Transverse colon (tissue), 4 donors: ENCODE measurements at regions not wholly inside any gene's neighbourhood (a gene's known extent, or its start where the extent isn't known, plus 50 kb on each side); places are given as distances from the start of the nearest gene placed in this dataset.

Experiments
- DNase-seq: peaks from one replicate; pipeline ENCODE4 v3.0.0-alpha.2; 2019
- H3K27ac ChIP-seq, 4 donors: fragments of 200-600 bp; sonication (generic); 2 replicates each; pipeline ENCODE4 v1.5.1; 2016 to 2018; ENCODE audit warnings: inconsistent platforms in 4 of 4
- H3K27me3 ChIP-seq: fragments of 200-600 bp; sonication (generic); 2 replicates; pipeline ENCODE4 v1.5.1; 2017; ENCODE audit warnings: inconsistent platforms
- H3K36me3 ChIP-seq, 4 donors: fragments of 200-600 bp; sonication (generic); 2 replicates each; pipeline ENCODE4 v1.5.1; 2017 to 2019; ENCODE audit warnings: inconsistent platforms in 4 of 4
- H3K4me1 ChIP-seq, 4 donors: fragments of 200-600 bp; sonication (generic); 2 replicates each; pipeline ENCODE4 v1.5.1; 2017 to 2020; ENCODE audit warnings: inconsistent platforms in 4 of 4
- H3K4me3 ChIP-seq, 4 donors: fragments of 200-600 bp; sonication (generic); 1 replicate in 1 of 4; 2 replicates in 3 of 4; pipeline versions ENCODE4 v1.5.1 to v1.6.1; 2017 to 2019; ENCODE audit warnings: inconsistent platforms in 4 of 4
- H3K9me3 ChIP-seq, 2 donors: fragments of 200-600 bp; sonication (generic); 2 replicates each; pipeline ENCODE4 v1.5.1; 2017 to 2019; ENCODE audit warnings: inconsistent platforms in 2 of 2
- EP300 ChIP-seq: sonication (generic); formaldehyde crosslinking; IDR thresholded peaks from one replicate; pipeline ENCODE4 v1.6.1; 2017; ENCODE audit warnings: antibody characterized with exemption, low read depth
- POLR2A ChIP-seq: fragments of 450-650 bp; IDR thresholded peaks from one replicate; pipeline ENCODE4 v1.6.1; 2016; ENCODE audit warnings: antibody characterized with exemption, mild to moderate bottlenecking, moderate library complexity
- POLR2AphosphoS5 ChIP-seq, 3 donors: sonication (generic); formaldehyde crosslinking; IDR thresholded peaks; one replicate each; pipeline ENCODE4 v1.6.1; 2016; ENCODE audit warnings: antibody characterized with exemption in 3 of 3
- WGBS, 2 donors: methylation state at CpG; one replicate each; pipeline ENCODE4 v1.1.5; 2018; ENCODE audit warnings: low coverage in 1 of 2; 5-methylcytosine and 5-hydroxymethylcytosine counted together
- in situ Hi-C, 4 donors: fragments of 200-750 bp; cut with MboI; loops; one replicate each; pipeline versions ENCODE4 v1.15.0 to v1.15.1; 2017; ENCODE audit warnings: low sequenced_read_pairs in 3 of 4, low pct_ligation_motif_present in 1 of 4, low pct_unique_long_range_greater_than_20kb in 1 of 4
- intact Hi-C: fragments of 100-400 bp; cut with DNase I; formaldehyde crosslinking; loops from one replicate; pipeline ENCODE4 v1.15.1; 2023; ENCODE audit warnings: low total_unique reads
- TF ChIP-seq, protein P1 (sequence below), 5 experiments: fragments of 200-600 bp in 3 of 5; fragments of 450-650 bp in 2 of 5; sonication (generic) in 3 of 5; IDR thresholded peaks; 1 replicate in 2 of 5; 2 replicates in 3 of 5; pipeline ENCODE4 v1.5.1; 2016 to 2017; ENCODE audit warnings: antibody characterized with exemption in 5 of 5, inconsistent platforms in 3 of 5, mild to moderate bottlenecking in 2 of 5, moderate library complexity in 1 of 5

DNA sequence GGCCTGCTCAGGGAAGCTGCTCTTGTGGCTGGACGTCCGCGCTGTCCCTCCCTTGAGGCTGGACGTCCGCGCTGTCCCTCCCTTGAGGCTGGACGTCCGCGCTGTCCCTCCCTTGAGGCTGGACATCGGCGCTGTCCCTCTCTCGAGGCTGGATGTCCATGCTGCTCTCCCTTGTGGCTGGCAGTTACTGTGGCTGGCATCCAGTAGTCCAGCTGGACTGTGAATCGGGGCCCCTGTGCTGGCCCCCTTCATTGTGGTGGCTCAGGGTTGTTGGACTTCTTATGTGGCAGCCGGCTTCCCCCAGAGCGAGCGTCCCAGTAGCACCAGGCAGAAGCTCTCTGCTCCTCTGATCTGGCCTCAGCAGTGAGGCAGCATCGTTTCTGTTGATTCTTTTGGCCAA is 141.5 kb downstream of the IRF8 start:
- no peaks in the 10 kb centered on the region for H3K9me3 ChIP-seq
- DNase-seq, result no peak
- H3K27me3 ChIP-seq, result no peaks in the 10 kb centered on the region
- WGBS, 2 donors, result 80 to 83% methylated on average over 9 to 11 of the region's 17 CpGs
- intact Hi-C loops (no loop called here), in situ Hi-C loops (no loop called here)
- TF ChIP-seq POLR2AphosphoS5 (IDR thresholded peaks at IDR 0.05) (no peak), EP300 (no peak), POLR2A (no peak)
- TF ChIP-seq, protein P1, sequence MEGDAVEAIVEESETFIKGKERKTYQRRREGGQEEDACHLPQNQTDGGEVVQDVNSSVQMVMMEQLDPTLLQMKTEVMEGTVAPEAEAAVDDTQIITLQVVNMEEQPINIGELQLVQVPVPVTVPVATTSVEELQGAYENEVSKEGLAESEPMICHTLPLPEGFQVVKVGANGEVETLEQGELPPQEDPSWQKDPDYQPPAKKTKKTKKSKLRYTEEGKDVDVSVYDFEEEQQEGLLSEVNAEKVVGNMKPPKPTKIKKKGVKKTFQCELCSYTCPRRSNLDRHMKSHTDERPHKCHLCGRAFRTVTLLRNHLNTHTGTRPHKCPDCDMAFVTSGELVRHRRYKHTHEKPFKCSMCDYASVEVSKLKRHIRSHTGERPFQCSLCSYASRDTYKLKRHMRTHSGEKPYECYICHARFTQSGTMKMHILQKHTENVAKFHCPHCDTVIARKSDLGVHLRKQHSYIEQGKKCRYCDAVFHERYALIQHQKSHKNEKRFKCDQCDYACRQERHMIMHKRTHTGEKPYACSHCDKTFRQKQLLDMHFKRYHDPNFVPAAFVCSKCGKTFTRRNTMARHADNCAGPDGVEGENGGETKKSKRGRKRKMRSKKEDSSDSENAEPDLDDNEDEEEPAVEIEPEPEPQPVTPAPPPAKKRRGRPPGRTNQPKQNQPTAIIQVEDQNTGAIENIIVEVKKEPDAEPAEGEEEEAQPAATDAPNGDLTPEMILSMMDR (IDR thresholded peaks at IDR 0.05), result no peak
- H3K4me3 ChIP-seq, result no peak overlapping the region
- H3K36me3 ChIP-seq, result no peaks in the 10 kb centered on the region
- peaks cover 0 to 9% (median 2%) of the 10 kb centered on the region in 4 donors for H3K4me1 ChIP-seq
- no peak overlapping the region for H3K27ac ChIP-seq

DNA sequence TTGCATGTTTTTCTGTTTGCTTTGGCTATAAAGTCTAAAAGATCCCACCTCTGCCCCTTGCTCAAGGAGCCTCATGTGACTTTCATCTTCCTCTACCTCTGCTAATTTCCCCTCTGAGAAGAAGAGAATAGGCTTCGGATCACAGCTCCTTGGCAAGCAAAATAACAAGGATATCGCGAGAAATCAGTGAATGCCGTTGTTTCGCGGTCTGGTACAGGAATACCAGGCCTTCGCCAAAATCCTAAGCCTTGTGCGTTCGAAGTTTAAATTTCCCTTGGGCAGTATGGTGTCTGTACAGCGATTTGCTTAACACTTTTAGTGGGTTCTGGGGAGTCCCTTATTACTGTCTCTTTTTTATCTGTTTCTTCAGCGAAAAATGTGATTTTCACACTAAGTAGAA is 142.3 kb downstream of the IRF8 start:
- in situ Hi-C loops, result no loop called here
- Histone ChIP-seq H3K36me3 (no peaks in the 10 kb centered on the region), H3K9me3 (no peaks in the 10 kb centered on the region), H3K27ac (no peak overlapping the region), H3K4me1 (peaks cover 0 to 9% (median 2%) of the 10 kb centered on the region in 4 donors), H3K27me3 (no peaks in the 10 kb centered on the region), H3K4me3 (no peak overlapping the region)
- 94% methylated on average over 9 to 11 of the region's 11 CpGs for WGBS, 2 donors
- intact Hi-C loops, result no loop called here
- TF ChIP-seq POLR2A (no peak), POLR2AphosphoS5 (IDR thresholded peaks at IDR 0.05) (no peak), EP300 (no peak)
- TF ChIP-seq, protein P1 (IDR thresholded peaks at IDR 0.05), result no peak
- DNase-seq, result no peak

DNA sequence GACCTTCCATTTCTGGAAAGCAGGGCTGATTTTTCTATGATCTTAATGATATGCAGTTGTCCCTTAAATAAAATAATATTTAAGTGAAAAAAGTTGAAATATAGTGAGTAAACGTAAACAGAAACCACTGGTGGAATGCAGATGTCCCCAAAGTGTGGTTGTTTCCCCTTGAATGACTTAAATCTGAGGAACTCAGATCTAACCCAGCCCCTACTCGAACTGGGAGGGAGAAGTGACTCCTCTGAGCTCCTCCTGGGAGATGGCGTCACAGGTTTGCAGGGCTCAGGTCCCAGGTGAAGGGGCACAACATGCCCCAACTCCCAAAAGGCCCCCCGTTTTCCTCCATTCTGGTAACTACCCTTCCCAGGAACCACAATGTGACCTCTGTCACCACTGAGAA is 142.8 kb downstream of the IRF8 start:
- in situ Hi-C loops (no loop called here), intact Hi-C loops (no loop called here)
- Histone ChIP-seq H3K4me1 (peaks cover 0 to 9% (median 2%) of the 10 kb centered on the region in 4 donors), H3K27me3 (no peaks in the 10 kb centered on the region), H3K4me3 (no peak overlapping the region), H3K36me3 (no peaks in the 10 kb centered on the region), H3K9me3 (no peaks in the 10 kb centered on the region), H3K27ac (no peak overlapping the region)
- no peak for DNase-seq
- 61 to 74% methylated on average over 3 to 4 of the region's 4 CpGs for WGBS, 2 donors
- TF ChIP-seq, protein P1 (IDR thresholded peaks at IDR 0.05), result no peak
- no peak for TF ChIP-seq EP300
- no peak for TF ChIP-seq POLR2A
- TF ChIP-seq POLR2AphosphoS5 (IDR thresholded peaks at IDR 0.05), result no peak

DNA sequence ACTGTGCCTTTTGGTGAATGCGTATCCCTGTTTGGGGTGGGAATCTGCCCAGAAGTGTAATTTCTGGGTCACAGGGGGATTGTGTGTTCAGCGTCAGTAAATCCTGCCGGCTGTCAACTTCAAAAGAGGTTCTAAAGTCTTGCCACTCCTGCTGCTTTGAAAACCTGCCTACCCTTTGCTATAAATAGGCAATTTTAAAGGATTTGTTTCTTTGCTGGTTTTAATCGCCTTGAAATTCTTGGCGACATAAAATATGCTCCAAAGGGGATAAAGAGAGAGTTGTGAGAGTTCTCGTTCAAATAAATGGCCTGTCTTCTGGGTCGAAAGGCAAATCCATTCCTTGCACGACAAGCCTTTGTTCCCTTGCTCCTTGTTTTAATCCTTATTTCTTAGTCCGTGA is 143.4 kb downstream of the IRF8 start:
- WGBS, 2 donors, result 47 to 88% methylated on average over 4 to 9 of the region's 9 CpGs
- intact Hi-C loops, result no loop called here
- Histone ChIP-seq H3K27me3 (no peaks in the 10 kb centered on the region), H3K9me3 (no peaks in the 10 kb centered on the region), H3K36me3 (no peaks in the 10 kb centered on the region), H3K4me3 (no peak overlapping the region), H3K4me1 (peaks cover 0 to 9% (median 2%) of the 10 kb centered on the region in 4 donors), H3K27ac (no peak overlapping the region)
- TF ChIP-seq, protein P1 (IDR thresholded peaks at IDR 0.05), result no peak
- TF ChIP-seq EP300 (no peak), POLR2AphosphoS5 (IDR thresholded peaks at IDR 0.05) (no peak), POLR2A (no peak)
- in situ Hi-C loops, result no loop called here
- no peak for DNase-seq
